Ovary (tissue), 7 donors: ENCODE measurements at regions not wholly inside any gene's neighbourhood (a gene's known extent, or its start where the extent isn't known, plus 50 kb on each side); places are given as distances from the start of the nearest gene placed in this dataset.
"Not testable (repeated sequence)": the region's sequence is repeated elsewhere in the genome, so short reads cannot be mapped to it uniquely, and the experiment has no call there.

Experiments used
- DNase-seq, 5 donors: peaks; one replicate each; pipeline ENCODE4 v3.0.0-alpha.2; 2019 to 2020
- H3K27ac ChIP-seq, 2 donors: fragments of 200-600 bp; one replicate each; pipeline versions ENCODE4 v1.5.1 to v1.8.0; 2019 to 2022
- H3K27me3 ChIP-seq: fragments of 200-600 bp; one replicate; pipeline ENCODE4 v1.8.0; 2022
- H3K36me3 ChIP-seq: fragments of 200-600 bp; sonication (generic); one replicate; pipeline ENCODE4 v1.5.1; 2019
- H3K4me1 ChIP-seq: one replicate; pipeline ENCODE4 v1.8.1; 2013; ENCODE audit warnings: mild to moderate bottlenecking, moderate library complexity; ENCODE audit not compliant: insufficient read depth
- H3K4me3 ChIP-seq: fragments of 200-600 bp; sonication (generic); one replicate; pipeline ENCODE4 v1.5.1; 2017
- H3K9me3 ChIP-seq, 2 donors: fragments of 200-600 bp in 1 of 2; sonication (generic) in 1 of 2; one replicate each; pipeline versions ENCODE4 v1.5.1 to v1.8.1; 2013 to 2019; ENCODE audit warnings: mild to moderate bottlenecking in 1 of 2, moderate library complexity in 1 of 2
- EP300 ChIP-seq: sonication (generic); formaldehyde crosslinking; IDR thresholded peaks from one replicate; pipeline ENCODE4 v1.6.1; 2017; ENCODE audit warnings: antibody characterized with exemption
- POLR2A ChIP-seq: fragments of 450-650 bp; IDR thresholded peaks from one replicate; pipeline ENCODE4 v1.6.1; 2017; ENCODE audit warnings: antibody characterized with exemption, mild to moderate bottlenecking, moderate library complexity
- WGBS, 3 donors: extraction: QIAGEN DNeasy Blood & Tissue Kit in 1 of 3; methylation state at CpG; one replicate each; pipeline versions ENCODE4 v1.1.5 to v1.1.7; 2013 to 2017; 5-methylcytosine and 5-hydroxymethylcytosine counted together
- intact Hi-C, 4 donors: fragments of 100-400 bp; cut with DNase I; formaldehyde crosslinking; loops; one replicate each; pipeline versions ENCODE4 v1.11.0 to v1.15.1; 2022 to 2023
- TF ChIP-seq, protein P1 (sequence below), 3 donors: fragments of 450-650 bp in 2 of 3; fragments of 200-600 bp in 1 of 3; IDR thresholded peaks; one replicate each; pipeline versions ENCODE4 v1.5.1 to v1.8.0; 2016 to 2022; ENCODE audit warnings: antibody characterized with exemption in 3 of 3, mild to moderate bottlenecking in 1 of 3
- donor health status: DM: no; HTN: no; CAD: no; lungs with moderate emphysema.
- donor health status: DM: no; HTN: no; CAD: no.
- donor health status: Bipolar disorder and iron deficiency.
- donor health status: DM: no; HTN: no; CAD: no.
- donor health status: DM: yes; HTN: yes; CAD: no.

DNA sequence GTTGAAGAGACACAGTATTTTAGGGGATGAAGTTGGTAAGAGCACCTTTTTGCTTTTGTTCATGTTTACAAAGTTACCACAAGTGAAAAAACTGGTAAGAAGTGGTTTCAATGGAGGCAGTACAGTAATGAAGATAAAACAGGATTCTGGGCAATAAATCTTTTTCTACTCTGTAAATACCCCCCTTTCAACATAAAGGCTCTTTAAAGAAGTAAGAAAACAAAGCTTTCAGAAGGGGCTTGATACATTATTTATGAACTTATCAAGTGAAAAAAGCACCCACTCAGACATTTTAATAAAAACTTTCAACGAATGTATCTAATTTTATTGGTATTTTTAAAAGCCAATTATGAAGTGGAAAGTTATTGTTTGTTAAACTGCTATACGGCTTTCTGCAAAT, 522.9 kb downstream of the ZEB2 start:
- Histone ChIP-seq H3K36me3 (no peaks in the 10 kb centered on the region), H3K27ac (no peak overlapping the region), H3K4me1 (no peaks in the 10 kb centered on the region), H3K9me3 (no peaks in the 10 kb centered on the region), H3K27me3 (peaks cover 2% of the 10 kb centered on the region), H3K4me3 (no peak overlapping the region)
- TF ChIP-seq EP300, result no peak
- TF ChIP-seq POLR2A, result no peak
- TF ChIP-seq, protein P1, sequence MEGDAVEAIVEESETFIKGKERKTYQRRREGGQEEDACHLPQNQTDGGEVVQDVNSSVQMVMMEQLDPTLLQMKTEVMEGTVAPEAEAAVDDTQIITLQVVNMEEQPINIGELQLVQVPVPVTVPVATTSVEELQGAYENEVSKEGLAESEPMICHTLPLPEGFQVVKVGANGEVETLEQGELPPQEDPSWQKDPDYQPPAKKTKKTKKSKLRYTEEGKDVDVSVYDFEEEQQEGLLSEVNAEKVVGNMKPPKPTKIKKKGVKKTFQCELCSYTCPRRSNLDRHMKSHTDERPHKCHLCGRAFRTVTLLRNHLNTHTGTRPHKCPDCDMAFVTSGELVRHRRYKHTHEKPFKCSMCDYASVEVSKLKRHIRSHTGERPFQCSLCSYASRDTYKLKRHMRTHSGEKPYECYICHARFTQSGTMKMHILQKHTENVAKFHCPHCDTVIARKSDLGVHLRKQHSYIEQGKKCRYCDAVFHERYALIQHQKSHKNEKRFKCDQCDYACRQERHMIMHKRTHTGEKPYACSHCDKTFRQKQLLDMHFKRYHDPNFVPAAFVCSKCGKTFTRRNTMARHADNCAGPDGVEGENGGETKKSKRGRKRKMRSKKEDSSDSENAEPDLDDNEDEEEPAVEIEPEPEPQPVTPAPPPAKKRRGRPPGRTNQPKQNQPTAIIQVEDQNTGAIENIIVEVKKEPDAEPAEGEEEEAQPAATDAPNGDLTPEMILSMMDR (IDR thresholded peaks at IDR 0.05), result no peak
- intact Hi-C loops, result no loop called here
- 21 to 46% (median 34%) methylated on average over 2 of the region's 2 CpGs for whole genome bisulfite sequencing, 3 donors
- DNase-seq, result no peak

DNA sequence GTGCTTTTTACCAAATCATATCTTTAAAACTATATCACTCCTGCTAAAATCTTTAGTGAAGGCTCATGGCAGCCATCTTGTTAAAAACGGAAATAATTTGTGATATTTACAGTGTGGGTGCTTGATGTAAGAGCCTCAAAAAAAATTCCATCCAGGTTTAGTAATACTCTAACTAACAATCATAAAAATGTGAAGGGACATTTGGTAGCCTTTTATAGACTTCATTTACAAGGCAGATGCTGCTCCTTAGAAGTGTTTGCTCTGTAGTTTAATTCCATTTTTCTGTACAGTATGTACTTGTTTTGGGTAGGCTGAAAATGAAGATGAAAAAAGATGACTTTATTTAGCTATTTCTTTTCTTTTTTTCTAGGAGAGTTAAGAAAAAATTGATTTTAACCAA, 525.0 kb downstream of the ZEB2 start:
- Histone ChIP-seq H3K27ac (no peak overlapping the region), H3K36me3 (no peaks in the 10 kb centered on the region), H3K4me1 (no peaks in the 10 kb centered on the region), H3K9me3 (no peaks in the 10 kb centered on the region), H3K27me3 (no peaks in the 10 kb centered on the region), H3K4me3 (no peak overlapping the region)
- intact Hi-C loops, result no loop called here
- TF ChIP-seq EP300, result no peak
- TF ChIP-seq, protein P1 (IDR thresholded peaks at IDR 0.05), result no peak
- TF ChIP-seq POLR2A, result no peak
- 79 to 88% (median 80%) methylated on average over 1 of the region's 1 CpG for WGBS, 3 donors
- DNase-seq, result no peak

DNA sequence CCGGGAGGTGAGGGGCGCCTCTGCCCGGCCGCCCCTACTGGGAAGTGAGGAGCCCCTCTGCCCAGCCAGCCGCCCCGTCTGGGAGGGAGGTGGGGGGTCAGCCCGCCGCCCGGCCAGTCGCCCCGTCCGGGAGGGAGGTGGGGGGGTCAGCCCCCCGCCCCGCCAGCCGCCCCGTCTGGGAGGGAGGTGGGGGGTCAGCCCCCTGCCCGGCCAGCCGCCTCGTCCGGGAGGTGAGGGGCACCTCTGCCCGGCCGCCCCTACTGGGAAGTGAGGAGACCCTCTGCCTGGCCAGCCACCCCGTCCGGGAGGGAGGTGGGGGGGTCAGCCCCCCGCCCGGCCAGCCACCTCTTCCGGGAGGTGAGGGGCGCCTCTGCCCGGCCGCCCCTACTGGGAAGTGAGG, 528.3 kb downstream of the ZEB2 start:
- intact Hi-C loops, H3K4me3 ChIP-seq, H3K4me1 ChIP-seq, H3K27me3 ChIP-seq, H3K27ac ChIP-seq, H3K9me3 ChIP-seq, H3K36me3 ChIP-seq: not testable (repeated sequence)
- 97 to 98% methylated on average over 14 to 30 of the region's 30 CpGs; no CpG with 5 or more reads in 1 of the 3 donors for WGBS, 3 donors
- peak in 1 of 5 donors; percentile 6 for DNase-seq

DNA sequence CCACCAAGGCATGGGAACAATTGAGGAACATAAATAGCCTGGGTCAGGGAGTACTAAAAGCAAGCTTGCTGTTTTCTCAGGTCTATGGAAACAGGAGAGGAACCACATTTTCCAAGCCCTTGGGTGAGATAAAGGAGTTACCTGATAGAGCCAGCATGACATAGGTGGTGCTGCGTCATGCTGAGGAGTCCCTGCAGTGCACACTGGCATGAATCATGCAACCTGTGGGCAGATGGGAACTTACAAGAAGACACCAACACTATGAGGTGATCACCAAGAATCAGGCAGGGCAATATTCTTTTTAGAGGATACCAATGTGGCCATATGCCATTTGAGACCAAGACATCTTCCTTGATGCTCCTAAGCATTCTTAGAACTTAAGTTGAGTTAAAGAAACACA, 531.8 kb downstream of the ZEB2 start:
- Histone ChIP-seq H3K9me3 (no peaks in the 10 kb centered on the region), H3K27ac (no peak overlapping the region), H3K4me3 (no peak overlapping the region), H3K27me3 (no peaks in the 10 kb centered on the region), H3K4me1 (no peaks in the 10 kb centered on the region), H3K36me3 (no peaks in the 10 kb centered on the region)
- intact Hi-C loops, result no loop called here
- WGBS, 3 donors, result 96 to 100% (median 98%) methylated on average over 1 of the region's 1 CpG
- no peak for DNase-seq
- TF ChIP-seq, protein P1 (IDR thresholded peaks at IDR 0.05), result no peak
- TF ChIP-seq POLR2A (no peak), EP300 (no peak)

DNA sequence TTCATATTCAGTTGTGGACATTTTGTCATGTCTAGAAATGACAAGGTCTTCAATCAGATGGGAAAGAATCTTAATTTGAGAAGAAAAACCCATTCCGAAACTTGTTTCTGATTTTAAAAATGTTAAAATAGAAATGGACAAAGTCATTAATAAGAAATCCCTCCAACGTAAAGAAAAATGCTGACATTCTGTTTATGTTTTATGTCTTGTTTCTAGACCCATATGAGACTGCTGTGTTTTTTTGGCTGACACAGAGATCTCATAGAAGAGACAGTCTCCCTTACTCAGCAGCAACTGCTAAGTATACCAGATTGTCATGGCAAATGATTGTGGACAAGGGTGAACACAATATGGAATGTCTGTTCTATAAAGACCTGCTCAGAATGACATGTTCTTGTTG, 538.5 kb downstream of the ZEB2 start:
- H3K36me3 ChIP-seq, result no peaks in the 10 kb centered on the region
- 97 to 98% (median 98%) methylated on average over 2 of the region's 2 CpGs for WGBS, 3 donors
- no peaks in the 10 kb centered on the region for H3K27me3 ChIP-seq
- no peak overlapping the region for H3K4me3 ChIP-seq
- DNase-seq, result no peak
- H3K4me1 ChIP-seq, result no peaks in the 10 kb centered on the region
- TF ChIP-seq EP300 (no peak), POLR2A (no peak)
- TF ChIP-seq, protein P1 (IDR thresholded peaks at IDR 0.05), result no peak
- intact Hi-C loops, result no loop called here
- no peak overlapping the region for H3K27ac ChIP-seq
- no peaks in the 10 kb centered on the region for H3K9me3 ChIP-seq
